ENCODE measurements at regions not wholly inside any gene's neighbourhood (a gene's known extent, or its start where the extent isn't known, plus 50 kb on each side); places are given as distances from the start of the nearest gene placed in this dataset.
"Not testable (repeated sequence)": the region's sequence is repeated elsewhere in the genome, so short reads cannot be mapped to it uniquely, and the experiment has no call there.

GRCh38 chr5:53733853-53734252, 173.4 kb downstream of the NDUFS4 start:
- no peak overlapping the region for H3K27ac ChIP-seq (ENCODE audit: low read depth in 1 of 3, low read length in 2 of 3)
- FAIRE-seq (no peak), DNase-seq (peak in 1 of 2 donors; percentile 4)
- H3K9me3 ChIP-seq (ENCODE audit: control insufficient read depth in 2 of 2, insufficient read depth in 1 of 2, low read depth in 1 of 2, low read length in 1 of 2): no peaks in the 10 kb centered on the region
- 70 to 83% (median 78%) methylated on average over 1 of the region's 1 CpG for WGBS, 3 donors
- no peaks in the 10 kb centered on the region for H3K27me3 ChIP-seq (ENCODE audit: control insufficient read depth in 3 of 3, insufficient read depth in 3 of 3, low read length in 3 of 3)
- H3K36me3 ChIP-seq (ENCODE audit: control insufficient read depth in 3 of 3, insufficient read depth in 2 of 3, low read depth in 1 of 3, low read length in 3 of 3): no peaks in the 10 kb centered on the region
- no peaks in the 10 kb centered on the region for H3K4me1 ChIP-seq (ENCODE audit: control insufficient read depth in 3 of 3, insufficient read depth in 2 of 3, low read depth in 1 of 3, low read length in 2 of 3)
- H3K4me3 ChIP-seq (ENCODE audit: low read depth in 1 of 3, low read length in 3 of 3): no peak overlapping the region

- FAIRE-seq (no peak), DNase-seq (no peak)
- WGBS, 3 donors: 83 to 88% (median 85%) methylated on average over 3 of the region's 3 CpGs
Measured at GRCh38 chr5:53738105-53738504, 177.7 kb downstream of the NDUFS4 start.

GRCh38 chr5:53739111-53739510, 178.7 kb downstream of the NDUFS4 start:
- no peaks in the 10 kb centered on the region for H3K4me1 ChIP-seq (ENCODE audit: control insufficient read depth in 3 of 3, insufficient read depth in 2 of 3, low read depth in 1 of 3, low read length in 2 of 3)
- H3K27ac ChIP-seq (ENCODE audit: low read depth in 1 of 3, low read length in 2 of 3): no peak overlapping the region
- no peak for FAIRE-seq
- no peak overlapping the region for H3K4me3 ChIP-seq (ENCODE audit: low read depth in 1 of 3, low read length in 3 of 3)
- 83 to 87% (median 86%) methylated on average over 4 of the region's 4 CpGs for WGBS, 3 donors
- DNase-seq: no peak
- no peaks in the 10 kb centered on the region for H3K27me3 ChIP-seq (ENCODE audit: control insufficient read depth in 3 of 3, insufficient read depth in 3 of 3, low read length in 3 of 3)
- no peaks in the 10 kb centered on the region for H3K9me3 ChIP-seq (ENCODE audit: control insufficient read depth in 2 of 2, insufficient read depth in 1 of 2, low read depth in 1 of 2, low read length in 1 of 2)
- no peaks in the 10 kb centered on the region for H3K36me3 ChIP-seq (ENCODE audit: control insufficient read depth in 3 of 3, insufficient read depth in 2 of 3, low read depth in 1 of 3, low read length in 3 of 3)

More at GRCh38 chr5:53738105-53738504, 177.7 kb downstream of the NDUFS4 start:
- Histone ChIP-seq H3K27me3 (ENCODE audit: control insufficient read depth in 3 of 3, insufficient read depth in 3 of 3, low read length in 3 of 3) (no peaks in the 10 kb centered on the region), H3K9me3 (ENCODE audit: control insufficient read depth in 2 of 2, insufficient read depth in 1 of 2, low read depth in 1 of 2, low read length in 1 of 2) (no peaks in the 10 kb centered on the region), H3K4me1 (ENCODE audit: control insufficient read depth in 3 of 3, insufficient read depth in 2 of 3, low read depth in 1 of 3, low read length in 2 of 3) (no peaks in the 10 kb centered on the region), H3K4me3 (ENCODE audit: low read depth in 1 of 3, low read length in 3 of 3) (no peak overlapping the region), H3K27ac (ENCODE audit: low read depth in 1 of 3, low read length in 2 of 3) (no peak overlapping the region), H3K36me3 (ENCODE audit: control insufficient read depth in 3 of 3, insufficient read depth in 2 of 3, low read depth in 1 of 3, low read length in 3 of 3) (no peaks in the 10 kb centered on the region)

GRCh38 chr5:53749621-53750020, 189.2 kb downstream of the NDUFS4 start:
- DNase-seq: no peak

GRCh38 chr5:53752282-53752681, 191.8 kb downstream of the NDUFS4 start:
- not testable (repeated sequence) for DNase-seq; H3K4me1 ChIP-seq (ENCODE audit: control insufficient read depth in 3 of 3, insufficient read depth in 2 of 3, low read depth in 1 of 3, low read length in 2 of 3); FAIRE-seq; H3K4me3 ChIP-seq (ENCODE audit: low read depth in 1 of 3, low read length in 3 of 3); H3K27me3 ChIP-seq (ENCODE audit: control insufficient read depth in 3 of 3, insufficient read depth in 3 of 3, low read length in 3 of 3); H3K27ac ChIP-seq (ENCODE audit: low read depth in 1 of 3, low read length in 2 of 3); H3K36me3 ChIP-seq (ENCODE audit: control insufficient read depth in 3 of 3, insufficient read depth in 2 of 3, low read depth in 1 of 3, low read length in 3 of 3)
- peaks cover 0 to 15% of the 10 kb centered on the region in 2 donors for H3K9me3 ChIP-seq (ENCODE audit: control insufficient read depth in 2 of 2, insufficient read depth in 1 of 2, low read depth in 1 of 2, low read length in 1 of 2)
- 89 to 92% (median 91%) methylated on average over 7 of the region's 7 CpGs for WGBS, 3 donors

More at GRCh38 chr5:53749621-53750020, 189.2 kb downstream of the NDUFS4 start:
- Histone ChIP-seq H3K27ac (ENCODE audit: low read depth in 1 of 3, low read length in 2 of 3) (no peak overlapping the region), H3K4me1 (ENCODE audit: control insufficient read depth in 3 of 3, insufficient read depth in 2 of 3, low read depth in 1 of 3, low read length in 2 of 3) (no peaks in the 10 kb centered on the region), H3K9me3 (ENCODE audit: control insufficient read depth in 2 of 2, insufficient read depth in 1 of 2, low read depth in 1 of 2, low read length in 1 of 2) (peaks cover 0 to 15% of the 10 kb centered on the region in 2 donors), H3K27me3 (ENCODE audit: control insufficient read depth in 3 of 3, insufficient read depth in 3 of 3, low read length in 3 of 3) (no peaks in the 10 kb centered on the region), H3K4me3 (ENCODE audit: low read depth in 1 of 3, low read length in 3 of 3) (no peak overlapping the region), H3K36me3 (ENCODE audit: control insufficient read depth in 3 of 3, insufficient read depth in 2 of 3, low read depth in 1 of 3, low read length in 3 of 3) (no peaks in the 10 kb centered on the region)
- no peak for FAIRE-seq
- WGBS, 3 donors: 74 to 86% (median 82%) methylated on average over 1 of the region's 1 CpG

DNA sequence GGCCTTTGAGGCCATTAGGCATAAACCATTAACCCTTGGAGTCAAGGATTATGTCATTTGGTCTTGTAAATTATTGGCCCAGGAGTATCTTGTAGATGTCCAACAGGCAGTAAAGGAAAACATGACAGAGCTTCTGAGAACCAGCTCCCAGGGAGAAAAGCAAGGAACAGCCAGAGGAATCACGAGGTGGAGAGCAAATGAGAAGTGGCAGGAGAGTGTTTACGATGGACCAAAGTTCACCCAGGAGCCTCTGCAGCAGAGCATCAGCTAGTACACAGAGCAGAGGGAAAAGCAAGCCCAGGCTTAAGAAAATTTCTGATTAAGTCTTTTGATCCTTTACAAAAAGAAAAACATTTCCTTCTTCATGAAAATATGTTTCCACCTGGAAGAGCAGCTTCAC, 206.2 kb downstream of the NDUFS4 start:
- no peak overlapping the region for H3K4me3 ChIP-seq (ENCODE audit: low read depth in 1 of 3, low read length in 3 of 3)
- no peaks in the 10 kb centered on the region for H3K27me3 ChIP-seq (ENCODE audit: control insufficient read depth in 3 of 3, insufficient read depth in 3 of 3, low read length in 3 of 3)
- peaks cover 2 to 3% of the 10 kb centered on the region in 2 donors for H3K9me3 ChIP-seq (ENCODE audit: control insufficient read depth in 2 of 2, insufficient read depth in 1 of 2, low read depth in 1 of 2, low read length in 1 of 2)
- FAIRE-seq (no peak), DNase-seq (peak; percentile 44 to 85)
- peaks cover 0 to 4% (median 0%) of the 10 kb centered on the region in 3 donors for H3K4me1 ChIP-seq (ENCODE audit: control insufficient read depth in 3 of 3, insufficient read depth in 2 of 3, low read depth in 1 of 3, low read length in 2 of 3)
- peak overlapping the region in 1 of 3 donors; percentile 63 for H3K27ac ChIP-seq (ENCODE audit: low read depth in 1 of 3, low read length in 2 of 3)
- no peaks in the 10 kb centered on the region for H3K36me3 ChIP-seq (ENCODE audit: control insufficient read depth in 3 of 3, insufficient read depth in 2 of 3, low read depth in 1 of 3, low read length in 3 of 3)
- 11 to 43% (median 17%) methylated on average over 2 of the region's 2 CpGs for WGBS, 3 donors

- 65 to 77% (median 72%) methylated on average over 5 of the region's 5 CpGs for WGBS, 3 donors
- DNase-seq: no peak
- Histone ChIP-seq H3K9me3 (ENCODE audit: control insufficient read depth in 2 of 2, insufficient read depth in 1 of 2, low read depth in 1 of 2, low read length in 1 of 2) (no peaks in the 10 kb centered on the region), H3K27ac (ENCODE audit: low read depth in 1 of 3, low read length in 2 of 3) (no peak overlapping the region), H3K27me3 (ENCODE audit: control insufficient read depth in 3 of 3, insufficient read depth in 3 of 3, low read length in 3 of 3) (no peaks in the 10 kb centered on the region), H3K4me1 (ENCODE audit: control insufficient read depth in 3 of 3, insufficient read depth in 2 of 3, low read depth in 1 of 3, low read length in 2 of 3) (no peaks in the 10 kb centered on the region), H3K4me3 (ENCODE audit: low read depth in 1 of 3, low read length in 3 of 3) (no peak overlapping the region), H3K36me3 (ENCODE audit: control insufficient read depth in 3 of 3, insufficient read depth in 2 of 3, low read depth in 1 of 3, low read length in 3 of 3) (no peaks in the 10 kb centered on the region)
- no peak for FAIRE-seq
Measured at GRCh38 chr5:53777864-53778618, 217.6 kb downstream of the NDUFS4 start.

DNA sequence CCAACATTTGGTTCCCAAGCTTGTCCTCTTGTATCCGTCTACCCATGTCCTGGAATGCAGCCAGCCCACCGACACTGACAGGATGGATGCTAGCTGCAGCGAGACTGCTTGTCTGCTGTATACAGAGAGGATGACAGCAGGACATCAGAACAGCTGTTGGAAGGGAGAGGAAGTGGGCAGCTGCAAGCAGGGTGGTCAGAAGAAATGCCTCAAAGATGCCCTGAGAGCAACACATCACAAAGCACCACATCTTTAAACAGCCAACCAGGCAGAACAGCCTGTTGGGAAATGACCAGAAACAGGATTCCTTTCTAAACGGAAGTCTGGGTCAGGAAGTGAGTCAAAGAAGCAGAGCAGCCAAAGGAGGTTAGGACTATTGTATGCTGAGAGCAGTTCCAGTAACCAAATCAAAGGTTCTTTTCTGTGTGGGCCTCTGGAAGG, 219.1 kb downstream of the NDUFS4 start:
- Histone ChIP-seq H3K9me3 (ENCODE audit: control insufficient read depth in 2 of 2, insufficient read depth in 1 of 2, low read depth in 1 of 2, low read length in 1 of 2) (no peaks in the 10 kb centered on the region), H3K36me3 (ENCODE audit: control insufficient read depth in 3 of 3, insufficient read depth in 2 of 3, low read depth in 1 of 3, low read length in 3 of 3) (no peaks in the 10 kb centered on the region), H3K27me3 (ENCODE audit: control insufficient read depth in 3 of 3, insufficient read depth in 3 of 3, low read length in 3 of 3) (no peaks in the 10 kb centered on the region), H3K27ac (ENCODE audit: low read depth in 1 of 3, low read length in 2 of 3) (peak overlapping the region in 1 of 3 donors; percentile 7), H3K4me1 (ENCODE audit: control insufficient read depth in 3 of 3, insufficient read depth in 2 of 3, low read depth in 1 of 3, low read length in 2 of 3) (no peaks in the 10 kb centered on the region), H3K4me3 (ENCODE audit: low read depth in 1 of 3, low read length in 3 of 3) (no peak overlapping the region)
- peak in 1 of 2 donors; percentile 8 for DNase-seq
- no peak for FAIRE-seq
- 14 to 27% (median 26%) methylated on average over 4 of the region's 4 CpGs for WGBS, 3 donors

DNA sequence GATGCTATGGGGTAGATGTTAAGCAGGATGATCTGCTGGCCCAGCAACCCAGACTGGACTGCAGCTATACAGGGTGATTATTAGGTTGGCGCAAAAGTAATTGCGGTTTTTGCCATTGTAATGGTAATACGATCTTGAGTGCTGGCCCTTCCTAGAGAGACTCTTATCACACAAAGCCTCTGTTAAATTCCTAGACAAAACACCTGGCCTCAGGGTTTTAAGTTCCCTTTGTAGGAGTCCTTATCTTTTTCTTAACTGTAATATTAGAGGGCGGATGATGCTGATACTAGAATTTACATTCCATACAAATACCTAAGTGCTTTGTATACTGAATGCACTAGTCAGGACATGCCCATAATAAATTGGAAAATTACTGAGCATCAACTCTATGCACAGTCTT, 222.2 kb downstream of the NDUFS4 start:
- FAIRE-seq: no peak
- no peaks in the 10 kb centered on the region for H3K36me3 ChIP-seq (ENCODE audit: control insufficient read depth in 3 of 3, insufficient read depth in 2 of 3, low read depth in 1 of 3, low read length in 3 of 3)
- no peaks in the 10 kb centered on the region for H3K4me1 ChIP-seq (ENCODE audit: control insufficient read depth in 3 of 3, insufficient read depth in 2 of 3, low read depth in 1 of 3, low read length in 2 of 3)
- no peak overlapping the region for H3K4me3 ChIP-seq (ENCODE audit: low read depth in 1 of 3, low read length in 3 of 3)
- no peaks in the 10 kb centered on the region for H3K27me3 ChIP-seq (ENCODE audit: control insufficient read depth in 3 of 3, insufficient read depth in 3 of 3, low read length in 3 of 3)
- H3K27ac ChIP-seq (ENCODE audit: low read depth in 1 of 3, low read length in 2 of 3): no peak overlapping the region
- 61 to 79% (median 66%) methylated on average over 4 of the region's 4 CpGs for WGBS, 3 donors
- no peaks in the 10 kb centered on the region for H3K9me3 ChIP-seq (ENCODE audit: control insufficient read depth in 2 of 2, insufficient read depth in 1 of 2, low read depth in 1 of 2, low read length in 1 of 2)
- no peak for DNase-seq

Measured in small intestine (tissue), 7 donors.